ENCODE measurements at regions not wholly inside any gene's neighbourhood (a gene's known extent, or its start where the extent isn't known, plus 50 kb on each side); places are given as distances from the start of the nearest gene placed in this dataset.

- intact Hi-C loops (cut with DNase I): no loop called here
Observed at GRCh38 chr2:177127821-177128220, 84.8 kb upstream of the HNRNPA3 start.

GRCh38 chr2:177129610-177130009 lies 83.0 kb upstream of the HNRNPA3 start:
- Histone ChIP-seq H3K9ac (ENCODE audit: low read length in 3 of 3) (no peak overlapping the region), H3K27me3 (ENCODE audit: control insufficient read depth, insufficient read depth, low read length) (no peaks in the 10 kb centered on the region), H3K9me3 (ENCODE audit: control insufficient read depth in 2 of 3, insufficient read depth in 1 of 3, low read length in 3 of 3) (no peaks in the 10 kb centered on the region), H3K4me3 (ENCODE audit: low read length in 3 of 3) (no peak overlapping the region), H3K36me3 (ENCODE audit: control insufficient read depth in 2 of 3, insufficient read depth in 3 of 3, low read length in 3 of 3) (no peaks in the 10 kb centered on the region), H3K27ac (ENCODE audit: low read depth in 2 of 2, low read length in 2 of 2) (no peak overlapping the region), H3K4me1 (ENCODE audit: control insufficient read depth in 2 of 3, insufficient read depth in 2 of 3, low read depth in 1 of 3, low read length in 3 of 3) (no peaks in the 10 kb centered on the region)
- intact Hi-C loops (cut with DNase I): no loop called here
- no peak for TF ChIP-seq CTCF (IDR thresholded peaks at IDR 0.05; ENCODE audit: borderline replicate concordance, extremely low read depth, insufficient read depth)
- no peak for FAIRE-seq
- no peak for DNase-seq

More at GRCh38 chr2:177127821-177128220, 84.8 kb upstream of the HNRNPA3 start:
- Histone ChIP-seq H3K4me1 (ENCODE audit: control insufficient read depth in 2 of 3, insufficient read depth in 2 of 3, low read depth in 1 of 3, low read length in 3 of 3) (no peaks in the 10 kb centered on the region), H3K27me3 (ENCODE audit: control insufficient read depth, insufficient read depth, low read length) (no peaks in the 10 kb centered on the region), H3K4me3 (ENCODE audit: low read length in 3 of 3) (no peak overlapping the region), H3K36me3 (ENCODE audit: control insufficient read depth in 2 of 3, insufficient read depth in 3 of 3, low read length in 3 of 3) (no peaks in the 10 kb centered on the region), H3K27ac (ENCODE audit: low read depth in 2 of 2, low read length in 2 of 2) (no peak overlapping the region), H3K9me3 (ENCODE audit: control insufficient read depth in 2 of 3, insufficient read depth in 1 of 3, low read length in 3 of 3) (no peaks in the 10 kb centered on the region), H3K9ac (ENCODE audit: low read length in 3 of 3) (no peak overlapping the region)
- FAIRE-seq (no peak), DNase-seq (no peak)
- no peak for TF ChIP-seq CTCF (IDR thresholded peaks at IDR 0.05; ENCODE audit: borderline replicate concordance, extremely low read depth, insufficient read depth)

GRCh38 chr2:177131858-177132257 lies 80.7 kb upstream of the HNRNPA3 start:
- H3K36me3 ChIP-seq (ENCODE audit: control insufficient read depth in 2 of 3, insufficient read depth in 3 of 3, low read length in 3 of 3): no peaks in the 10 kb centered on the region
- H3K4me1 ChIP-seq (ENCODE audit: control insufficient read depth in 2 of 3, insufficient read depth in 2 of 3, low read depth in 1 of 3, low read length in 3 of 3): no peaks in the 10 kb centered on the region
- H3K9me3 ChIP-seq (ENCODE audit: control insufficient read depth in 2 of 3, insufficient read depth in 1 of 3, low read length in 3 of 3): no peaks in the 10 kb centered on the region
- H3K27me3 ChIP-seq (ENCODE audit: control insufficient read depth, insufficient read depth, low read length): no peaks in the 10 kb centered on the region
- no peak for TF ChIP-seq CTCF (IDR thresholded peaks at IDR 0.05; ENCODE audit: borderline replicate concordance, extremely low read depth, insufficient read depth)
- H3K4me3 ChIP-seq (ENCODE audit: low read length in 3 of 3): no peak overlapping the region
- DNase-seq: no peak
- no peak overlapping the region for H3K9ac ChIP-seq (ENCODE audit: low read length in 3 of 3)
- intact Hi-C loops (cut with DNase I): no loop called here
- H3K27ac ChIP-seq (ENCODE audit: low read depth in 2 of 2, low read length in 2 of 2): no peak overlapping the region
- FAIRE-seq: no peak

GRCh38 chr2:177138823-177139222 lies 73.8 kb upstream of the HNRNPA3 start:
- no peak overlapping the region for H3K27ac ChIP-seq (ENCODE audit: low read depth in 2 of 2, low read length in 2 of 2)
- intact Hi-C loops (cut with DNase I): no loop called here
- H3K4me1 ChIP-seq (ENCODE audit: control insufficient read depth in 2 of 3, insufficient read depth in 2 of 3, low read depth in 1 of 3, low read length in 3 of 3): no peaks in the 10 kb centered on the region
- TF ChIP-seq CTCF (IDR thresholded peaks at IDR 0.05; ENCODE audit: borderline replicate concordance, extremely low read depth, insufficient read depth): no peak
- H3K9ac ChIP-seq (ENCODE audit: low read length in 3 of 3): no peak overlapping the region
- H3K9me3 ChIP-seq (ENCODE audit: control insufficient read depth in 2 of 3, insufficient read depth in 1 of 3, low read length in 3 of 3): no peaks in the 10 kb centered on the region
- H3K4me3 ChIP-seq (ENCODE audit: low read length in 3 of 3): no peak overlapping the region
- no peak for FAIRE-seq
- no peaks in the 10 kb centered on the region for H3K36me3 ChIP-seq (ENCODE audit: control insufficient read depth in 2 of 3, insufficient read depth in 3 of 3, low read length in 3 of 3)
- DNase-seq: no peak
- H3K27me3 ChIP-seq (ENCODE audit: control insufficient read depth, insufficient read depth, low read length): no peaks in the 10 kb centered on the region
